GM21515 (cell line): ENCODE measurements at regions not wholly inside any gene's neighbourhood (a gene's known extent, or its start where the extent isn't known, plus 50 kb on each side); places are given as distances from the start of the nearest gene placed in this dataset.
"Not testable (repeated sequence)": the region's sequence is repeated elsewhere in the genome, so short reads cannot be mapped to it uniquely, and the experiment has no call there.

Experiments
- ATAC-seq: cut with Tn5 transposase; IDR thresholded peaks from one replicate; pipeline ENCODE4 v1.9.1; 2021; ENCODE audit not compliant: unreplicated experiment

DNA sequence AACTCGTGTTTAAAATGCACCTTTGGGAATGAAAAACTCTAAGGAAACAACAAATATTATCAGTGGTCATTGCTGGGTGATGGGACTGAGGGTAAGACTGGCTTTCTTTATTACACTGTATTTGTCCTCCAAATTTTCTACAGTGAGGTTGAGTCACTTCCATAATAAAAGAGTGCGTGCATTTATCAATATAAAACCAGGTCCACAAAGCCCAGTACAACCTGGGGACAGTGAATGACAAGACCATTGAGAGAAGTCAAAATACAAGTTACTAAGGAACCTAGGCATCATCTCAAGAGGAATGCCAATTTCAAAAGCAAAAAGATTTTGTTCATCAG is 76.4 kb downstream of the MAGED4 start:
- ATAC-seq: peak; percentile 7

DNA sequence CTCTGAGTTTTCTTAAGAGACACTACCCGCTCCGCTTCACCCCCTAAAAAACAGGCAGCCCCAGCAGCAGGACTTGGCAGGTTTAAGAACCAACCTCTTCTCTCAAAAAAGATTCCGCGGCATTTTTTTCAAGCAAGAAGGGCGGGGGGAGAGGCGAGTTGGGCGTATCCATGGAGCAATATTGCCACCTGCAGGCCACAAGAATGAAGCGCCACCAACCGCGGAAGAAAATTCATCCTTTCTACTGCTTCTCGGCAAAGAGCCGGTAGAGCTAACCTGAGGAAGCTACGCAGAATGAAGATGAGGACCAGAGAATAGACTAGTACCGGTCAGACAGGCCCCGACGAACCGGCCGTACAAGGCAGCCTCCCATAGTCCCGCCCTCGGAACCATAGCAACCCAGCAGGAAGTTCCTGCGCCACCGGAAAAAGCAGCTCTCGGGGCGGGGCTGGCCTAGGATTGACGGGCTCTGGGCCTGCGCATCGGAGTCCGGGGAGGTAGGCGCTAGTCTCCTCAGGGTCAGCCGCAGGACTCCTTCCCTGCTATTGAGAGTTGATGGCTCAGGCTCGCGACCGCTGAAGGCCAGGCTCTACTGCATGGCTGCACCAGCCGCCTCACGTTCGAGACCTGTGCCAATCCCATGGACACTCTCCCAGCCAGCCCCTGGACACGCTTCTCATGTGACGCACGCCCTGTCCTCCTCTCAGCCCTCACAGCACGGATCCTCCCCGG is 76.9 kb downstream of the MAGED4 start:
- peak; percentile 98 for ATAC-seq

DNA sequence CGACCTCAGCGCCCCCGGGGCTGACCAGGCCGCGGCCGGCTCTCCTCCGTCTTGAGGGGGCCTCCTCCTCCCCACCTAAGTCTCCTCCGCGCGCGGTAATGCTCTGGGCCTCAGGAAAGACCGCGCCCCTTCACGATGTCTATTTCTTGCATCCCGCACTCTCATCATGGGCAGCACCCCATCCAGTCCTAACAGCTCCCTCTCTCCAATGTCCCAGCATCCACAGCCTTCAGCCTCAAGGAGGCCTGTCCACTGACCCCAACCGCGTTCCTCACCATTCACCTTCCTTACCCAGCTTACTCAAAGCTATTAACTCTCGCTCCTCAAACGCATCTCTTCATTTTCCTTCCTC is 77.5 kb downstream of the MAGED4 start:
- peak; percentile 6 for ATAC-seq

DNA sequence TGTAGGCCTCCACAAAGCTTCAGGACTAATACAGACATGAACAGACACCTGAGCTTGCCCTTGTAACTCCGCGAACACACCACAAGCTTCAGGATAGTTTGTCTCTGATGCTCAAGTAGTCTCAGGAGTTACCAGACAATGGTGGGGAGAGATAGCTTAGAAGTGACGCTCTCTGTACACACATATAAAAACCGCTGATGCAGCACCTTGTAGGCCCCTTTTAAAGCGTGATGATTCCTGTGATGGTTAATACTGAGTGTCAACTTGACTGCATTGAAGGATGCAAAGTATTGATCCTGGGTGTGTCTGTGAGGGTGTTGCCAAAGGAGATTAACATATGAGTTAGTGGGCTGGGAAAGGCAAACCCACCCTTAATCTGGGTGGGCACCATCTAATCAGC is 78.7 kb downstream of the MAGED4 start:
- ATAC-seq: no peak

DNA sequence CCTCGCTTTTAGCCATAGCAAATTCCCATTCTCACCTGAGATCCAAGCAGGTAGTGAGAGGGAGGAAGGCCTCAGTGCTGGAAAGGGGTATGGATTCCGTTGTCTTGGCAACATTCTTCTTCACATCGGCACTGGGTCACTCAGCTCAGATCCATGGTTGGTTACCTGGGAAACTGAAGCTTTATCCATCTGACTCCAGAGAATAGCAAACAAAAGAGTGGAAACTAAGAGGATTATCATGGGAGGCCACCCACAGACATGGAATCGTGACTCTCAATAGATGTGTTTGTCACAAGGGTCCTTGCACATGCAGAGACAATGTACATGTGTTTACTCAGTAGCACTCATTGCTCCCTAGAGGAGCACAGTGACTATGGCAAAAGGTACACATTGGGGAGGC is 81.0 kb downstream of the MAGED4 start:
- ATAC-seq: no peak

DNA sequence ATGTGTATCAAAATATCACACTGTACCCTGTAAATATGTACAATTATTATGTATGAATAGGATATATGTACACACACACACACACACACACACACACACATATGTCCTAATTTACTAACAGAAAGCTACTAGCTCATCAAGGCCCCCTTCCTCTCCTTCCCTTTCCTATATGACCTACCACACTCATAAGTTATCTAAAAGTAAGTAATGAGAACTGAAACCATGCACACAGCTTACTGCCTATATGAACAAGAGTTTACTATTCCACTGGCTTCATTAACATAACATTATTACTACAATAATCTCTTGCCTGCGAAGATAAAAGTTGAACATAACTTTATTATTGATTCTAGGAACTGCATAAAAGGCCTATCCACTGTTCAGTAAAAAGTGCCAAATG is 83.8 kb downstream of the MAGED4 start:
- ATAC-seq: not testable (repeated sequence)

DNA sequence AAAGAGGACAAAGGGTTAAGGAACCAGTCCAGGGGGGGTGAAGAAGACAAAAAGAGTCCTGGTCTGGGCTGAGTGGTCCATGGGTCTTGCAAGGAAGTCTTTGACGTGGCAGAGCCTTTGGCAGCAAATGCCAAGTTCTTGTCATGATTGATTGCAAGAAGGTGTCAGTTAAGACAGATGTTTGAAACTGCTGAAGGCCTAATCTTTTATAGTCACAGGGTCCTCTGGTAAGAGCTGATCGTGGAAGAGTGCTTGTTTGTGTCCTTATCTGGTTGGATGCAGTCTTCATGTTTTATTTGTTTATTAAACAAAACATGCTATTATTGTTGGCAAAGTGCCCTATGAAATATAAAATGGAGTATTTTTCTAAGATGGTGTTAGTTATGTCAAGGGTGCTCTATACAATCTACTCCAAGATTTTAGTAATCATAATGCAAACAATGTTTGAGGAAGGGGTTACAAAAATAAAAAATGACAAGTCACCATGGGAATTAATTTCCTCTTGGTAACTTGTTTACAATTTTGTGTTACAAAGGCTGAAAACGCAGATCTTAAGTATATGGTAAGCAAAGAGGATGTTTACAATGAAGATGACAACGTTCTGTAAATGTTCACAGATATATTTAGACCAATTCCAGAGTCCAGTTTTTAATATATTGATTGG is 85.9 kb downstream of the MAGED4 start:
- no peak for ATAC-seq

DNA sequence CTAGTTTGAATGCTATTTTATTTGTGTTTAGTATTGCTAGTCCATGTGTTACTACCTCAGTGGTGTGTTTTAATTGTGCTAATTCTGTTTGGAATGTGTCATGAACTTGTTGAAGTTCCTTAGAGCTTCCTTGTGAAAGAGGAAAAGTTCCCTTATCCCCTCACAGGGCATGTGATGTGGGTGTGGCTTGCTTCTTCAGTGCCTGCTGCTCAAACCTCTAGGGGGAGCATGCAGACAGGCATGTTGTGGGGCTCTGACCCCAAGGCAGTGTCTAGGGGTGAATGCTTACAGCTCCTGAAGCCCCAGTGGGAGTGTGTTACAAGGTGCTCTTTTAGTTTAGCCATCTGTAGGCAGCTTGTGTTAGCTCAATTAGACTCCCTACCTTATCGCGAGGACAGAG is 86.5 kb downstream of the MAGED4 start:
- ATAC-seq: no peak

DNA sequence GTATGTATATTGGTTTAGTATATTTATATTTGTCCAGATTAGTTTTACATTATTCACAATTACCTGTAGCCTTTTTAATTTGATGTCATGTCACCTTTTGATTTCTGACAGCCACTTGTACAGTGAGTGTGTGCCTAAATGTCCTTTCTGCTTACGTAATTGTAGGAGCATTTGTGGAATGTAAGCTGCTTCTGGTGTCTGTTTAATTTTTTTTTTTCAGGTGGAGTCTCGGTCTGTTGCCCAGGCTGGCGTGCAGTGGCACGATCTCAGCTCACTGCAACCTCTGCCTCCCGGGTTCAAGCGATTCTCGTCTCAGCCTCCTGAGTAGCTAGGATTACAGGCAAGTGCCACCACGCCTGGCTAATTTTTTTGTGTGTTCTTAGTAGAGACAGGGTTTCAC is 91.2 kb upstream of the XAGE2 start:
- ATAC-seq: no peak

DNA sequence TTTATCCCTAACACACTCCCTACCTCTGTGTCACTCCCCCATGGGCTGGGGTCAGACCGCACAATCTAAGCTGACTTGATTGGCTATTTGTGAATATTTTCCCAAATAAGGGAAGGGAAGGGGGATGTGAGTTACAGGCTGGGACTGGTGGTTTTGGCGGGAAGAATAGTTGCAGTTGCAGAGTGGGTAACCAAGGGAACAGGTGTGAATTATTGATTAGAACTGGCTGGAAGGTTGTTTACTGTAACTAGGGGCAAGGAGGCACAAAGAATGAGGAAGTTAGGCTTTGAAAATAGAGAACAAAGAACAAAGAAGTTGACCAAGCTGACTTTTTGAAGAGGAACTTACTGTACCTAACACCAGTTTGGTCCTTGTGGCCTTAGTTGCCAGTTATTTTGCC is 88.0 kb upstream of the XAGE2 start:
- ATAC-seq: no peak

DNA sequence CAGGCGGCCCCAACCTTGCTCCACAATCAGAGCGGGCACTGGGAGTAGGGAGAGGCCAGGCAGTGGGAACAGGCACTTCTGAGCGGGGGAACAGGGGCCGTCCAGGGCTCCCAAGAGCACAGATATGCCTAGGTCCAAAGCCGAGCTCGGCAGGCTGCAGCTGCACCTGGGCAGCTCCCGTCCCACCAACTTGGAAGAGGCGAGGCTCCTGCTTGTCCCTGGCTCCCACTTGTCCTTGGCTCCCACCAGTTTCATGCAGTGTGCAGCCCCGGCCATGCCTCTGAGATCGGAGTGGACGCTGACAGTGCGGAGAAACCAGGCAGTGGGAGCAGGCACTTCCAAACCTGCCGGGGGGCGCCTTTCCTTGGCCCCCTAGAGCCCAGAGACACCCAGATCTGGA is 84.0 kb upstream of the XAGE2 start:
- no peak for ATAC-seq

DNA sequence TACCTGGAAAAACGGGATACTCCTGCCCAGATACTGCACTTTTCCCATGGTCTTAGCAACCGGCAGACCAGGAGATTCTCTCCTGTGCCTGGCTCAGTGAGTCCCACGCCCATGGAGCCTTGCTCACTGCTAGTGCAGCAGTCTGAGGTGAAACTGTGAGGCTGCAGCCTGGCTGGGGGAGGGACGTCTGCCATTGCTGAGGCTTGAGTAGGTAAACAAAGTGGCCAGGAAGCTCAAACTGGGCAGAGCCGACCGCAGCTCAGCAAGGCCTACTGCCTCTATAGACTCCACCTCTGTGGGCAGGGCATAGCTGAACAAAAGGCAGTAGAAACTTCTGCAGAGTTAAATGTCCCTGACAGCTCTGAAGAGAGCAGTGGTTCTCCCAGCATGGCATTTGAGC is 69.9 kb upstream of the XAGE2 start:
- ATAC-seq: not testable (repeated sequence)

DNA sequence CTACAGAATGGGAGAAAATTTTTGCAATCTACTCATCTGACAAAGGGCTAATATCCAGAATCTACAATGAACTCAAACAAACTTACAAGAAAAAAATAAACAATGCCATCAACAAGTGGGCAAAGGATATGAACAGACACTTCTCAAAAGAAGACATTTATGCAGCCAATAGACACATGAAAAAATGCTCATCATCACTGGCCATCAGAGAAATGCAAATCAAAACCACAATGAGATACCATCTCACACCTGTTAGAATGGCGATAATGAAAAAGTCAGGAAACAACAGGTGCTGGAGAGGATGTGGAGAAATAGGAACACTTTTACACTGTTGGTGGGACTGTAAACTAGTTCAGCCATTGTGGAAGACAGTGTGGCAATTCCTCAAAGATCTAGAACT is 60.3 kb upstream of the XAGE2 start:
- not testable (repeated sequence) for ATAC-seq
